NT2/D1 (cell line): ENCODE measurements at regions not wholly inside any gene's neighbourhood (a gene's known extent, or its start where the extent isn't known, plus 50 kb on each side); places are given as distances from the start of the nearest gene placed in this dataset.

Experiments
- SUZ12 ChIP-seq: IDR thresholded peaks from 2 replicates; pipeline ENCODE4 v1.6.1; 2011; ENCODE audit not compliant: insufficient read length, insufficient read depth; ENCODE audit errors: extremely low read depth
- YY1 ChIP-seq: IDR thresholded peaks from 2 replicates; pipeline ENCODE4 v1.6.1; 2011; ENCODE audit not compliant: insufficient read length, insufficient read depth
- ZNF274 ChIP-seq: IDR thresholded peaks from 2 replicates; pipeline ENCODE4 v1.6.1; 2011; ENCODE audit warnings: mild to moderate bottlenecking, low read depth, low read length

DNA sequence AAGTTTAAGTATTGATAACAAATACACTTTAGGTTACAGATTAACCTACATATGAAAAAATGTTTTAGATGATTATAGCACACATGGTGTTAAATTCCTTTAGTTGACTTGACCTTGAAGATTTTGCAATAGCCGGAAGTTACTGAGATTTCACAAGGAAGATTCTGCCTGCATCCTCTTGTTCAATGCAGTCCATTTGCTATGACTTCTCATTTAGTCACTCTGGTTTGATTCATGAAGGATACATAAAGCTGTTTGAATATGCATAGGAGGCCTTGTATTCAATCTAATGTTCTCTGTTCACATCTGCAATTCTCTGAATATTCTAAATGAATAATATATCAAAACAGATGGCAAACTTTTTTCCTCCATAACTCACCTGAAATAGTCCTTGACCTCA is 870.2 kb upstream of the GOT2 start:
- no peak for TF ChIP-seq SUZ12
- no peak for TF ChIP-seq YY1
- no peak for TF ChIP-seq ZNF274
